ENCODE measurements at regions not wholly inside any gene's neighbourhood (a gene's known extent, or its start where the extent isn't known, plus 50 kb on each side); places are given as distances from the start of the nearest gene placed in this dataset.

GRCh38 chr15:94056314-94056713 is 175.0 kb upstream of the MCTP2 start (continued):
- TF ChIP-seq, protein P1, sequence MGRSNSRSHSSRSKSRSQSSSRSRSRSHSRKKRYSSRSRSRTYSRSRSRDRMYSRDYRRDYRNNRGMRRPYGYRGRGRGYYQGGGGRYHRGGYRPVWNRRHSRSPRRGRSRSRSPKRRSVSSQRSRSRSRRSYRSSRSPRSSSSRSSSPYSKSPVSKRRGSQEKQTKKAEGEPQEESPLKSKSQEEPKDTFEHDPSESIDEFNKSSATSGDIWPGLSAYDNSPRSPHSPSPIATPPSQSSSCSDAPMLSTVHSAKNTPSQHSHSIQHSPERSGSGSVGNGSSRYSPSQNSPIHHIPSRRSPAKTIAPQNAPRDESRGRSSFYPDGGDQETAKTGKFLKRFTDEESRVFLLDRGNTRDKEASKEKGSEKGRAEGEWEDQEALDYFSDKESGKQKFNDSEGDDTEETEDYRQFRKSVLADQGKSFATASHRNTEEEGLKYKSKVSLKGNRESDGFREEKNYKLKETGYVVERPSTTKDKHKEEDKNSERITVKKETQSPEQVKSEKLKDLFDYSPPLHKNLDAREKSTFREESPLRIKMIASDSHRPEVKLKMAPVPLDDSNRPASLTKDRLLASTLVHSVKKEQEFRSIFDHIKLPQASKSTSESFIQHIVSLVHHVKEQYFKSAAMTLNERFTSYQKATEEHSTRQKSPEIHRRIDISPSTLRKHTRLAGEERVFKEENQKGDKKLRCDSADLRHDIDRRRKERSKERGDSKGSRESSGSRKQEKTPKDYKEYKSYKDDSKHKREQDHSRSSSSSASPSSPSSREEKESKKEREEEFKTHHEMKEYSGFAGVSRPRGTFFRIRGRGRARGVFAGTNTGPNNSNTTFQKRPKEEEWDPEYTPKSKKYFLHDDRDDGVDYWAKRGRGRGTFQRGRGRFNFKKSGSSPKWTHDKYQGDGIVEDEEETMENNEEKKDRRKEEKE (IDR thresholded peaks at IDR 0.05): no peak
- TF ChIP-seq YBX1 (IDR thresholded peaks at IDR 0.05) (no peak), MXI1 (IDR thresholded peaks at IDR 0.05; ENCODE audit: low read depth, low read length) (no peak)

GRCh38 chr15:94053626-94054025 is 177.7 kb upstream of the MCTP2 start:
- H3K36me3 ChIP-seq (ENCODE audit: control insufficient read depth in 2 of 2, insufficient read depth in 2 of 2, low read length in 1 of 2): no peaks in the 10 kb centered on the region
- ChIA-PET SMC1A (ENCODE audit: uncharacterized antibody, unreplicated experiment) (no interaction called here), POLR2A (no interaction called here), RAD21 (ENCODE audit: unreplicated experiment) (no interaction called here), CTCF (no interaction called here)
- no peak for DNase-seq (ENCODE audit: low read depth, low spot score)
- H3K9ac ChIP-seq (ENCODE audit: control insufficient read depth, insufficient read depth, low read length): no peak overlapping the region
- H2AFZ ChIP-seq (ENCODE audit: control insufficient read depth, low read depth, low read length): no peak overlapping the region
- no peak for TF ChIP-seq POLR2AphosphoS2 (IDR thresholded peaks at IDR 0.05; ENCODE audit: low read depth, low read length)
- TF ChIP-seq, protein P2, sequence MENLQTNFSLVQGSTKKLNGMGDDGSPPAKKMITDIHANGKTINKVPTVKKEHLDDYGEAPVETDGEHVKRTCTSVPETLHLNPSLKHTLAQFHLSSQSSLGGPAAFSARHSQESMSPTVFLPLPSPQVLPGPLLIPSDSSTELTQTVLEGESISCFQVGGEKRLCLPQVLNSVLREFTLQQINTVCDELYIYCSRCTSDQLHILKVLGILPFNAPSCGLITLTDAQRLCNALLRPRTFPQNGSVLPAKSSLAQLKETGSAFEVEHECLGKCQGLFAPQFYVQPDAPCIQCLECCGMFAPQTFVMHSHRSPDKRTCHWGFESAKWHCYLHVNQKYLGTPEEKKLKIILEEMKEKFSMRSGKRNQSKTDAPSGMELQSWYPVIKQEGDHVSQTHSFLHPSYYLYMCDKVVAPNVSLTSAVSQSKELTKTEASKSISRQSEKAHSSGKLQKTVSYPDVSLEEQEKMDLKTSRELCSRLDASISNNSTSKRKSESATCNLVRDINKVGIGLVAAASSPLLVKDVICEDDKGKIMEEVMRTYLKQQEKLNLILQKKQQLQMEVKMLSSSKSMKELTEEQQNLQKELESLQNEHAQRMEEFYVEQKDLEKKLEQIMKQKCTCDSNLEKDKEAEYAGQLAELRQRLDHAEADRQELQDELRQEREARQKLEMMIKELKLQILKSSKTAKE (IDR thresholded peaks at IDR 0.05; ENCODE audit: low read depth, poor library complexity, severe bottlenecking): no peak
- no peak for TF ChIP-seq SPI1 (IDR thresholded peaks at IDR 0.05; ENCODE audit: borderline replicate concordance, insufficient read depth, low read depth, low read length)
- no peak for TF ChIP-seq SIN3A (IDR thresholded peaks at IDR 0.05; ENCODE audit: low read depth, low read length)
- TF ChIP-seq JUND (IDR thresholded peaks at IDR 0.05; ENCODE audit: low read depth, low read length): no peak
- TF ChIP-seq, protein P3, sequence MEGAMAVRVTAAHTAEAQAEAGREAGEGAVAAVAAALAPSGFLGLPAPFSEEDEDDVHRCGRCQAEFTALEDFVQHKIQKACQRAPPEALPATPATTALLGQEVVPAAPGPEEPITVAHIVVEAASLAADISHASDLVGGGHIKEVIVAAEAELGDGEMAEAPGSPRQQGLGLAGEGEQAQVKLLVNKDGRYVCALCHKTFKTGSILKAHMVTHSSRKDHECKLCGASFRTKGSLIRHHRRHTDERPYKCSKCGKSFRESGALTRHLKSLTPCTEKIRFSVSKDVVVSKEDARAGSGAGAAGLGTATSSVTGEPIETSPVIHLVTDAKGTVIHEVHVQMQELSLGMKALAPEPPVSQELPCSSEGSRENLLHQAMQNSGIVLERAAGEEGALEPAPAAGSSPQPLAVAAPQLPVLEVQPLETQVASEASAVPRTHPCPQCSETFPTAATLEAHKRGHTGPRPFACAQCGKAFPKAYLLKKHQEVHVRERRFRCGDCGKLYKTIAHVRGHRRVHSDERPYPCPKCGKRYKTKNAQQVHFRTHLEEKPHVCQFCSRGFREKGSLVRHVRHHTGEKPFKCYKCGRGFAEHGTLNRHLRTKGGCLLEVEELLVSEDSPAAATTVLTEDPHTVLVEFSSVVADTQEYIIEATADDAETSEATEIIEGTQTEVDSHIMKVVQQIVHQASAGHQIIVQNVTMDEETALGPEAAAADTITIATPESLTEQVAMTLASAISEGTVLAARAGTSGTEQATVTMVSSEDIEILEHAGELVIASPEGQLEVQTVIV (IDR thresholded peaks at IDR 0.05; ENCODE audit: borderline replicate concordance, partially characterized antibody): no peak
- no peaks in the 10 kb centered on the region for H3K27me3 ChIP-seq (replicated peaks in 1 of 2; ENCODE audit: control insufficient read depth in 2 of 2, insufficient read depth in 2 of 2, low read length in 1 of 2)
- no peak overlapping the region for H3K4me3 ChIP-seq
- no peaks in the 10 kb centered on the region for H3K79me2 ChIP-seq (ENCODE audit: control insufficient read depth, insufficient read depth, low read length)
- H3K9me3 ChIP-seq (replicated peaks; ENCODE audit: control insufficient read depth, insufficient read depth, low read length): no peaks in the 10 kb centered on the region
- H3K27ac ChIP-seq (ENCODE audit: control insufficient read depth, insufficient read depth): no peak overlapping the region
- intact Hi-C loops (cut with micrococcal nuclease; ENCODE audit: unreplicated experiment) (no loop called here), in situ Hi-C loops (cut with MboI) (no loop called here)
- H4K20me1 ChIP-seq (ENCODE audit: control insufficient read depth, insufficient read depth): no peaks in the 10 kb centered on the region
- no TSS peak for BruUV-seq (replicated peaks)
- no peak for ATAC-seq
- H3K4me2 ChIP-seq (ENCODE audit: control insufficient read depth, insufficient read depth): no peak overlapping the region
- FAIRE-seq: no peak
- no peaks in the 10 kb centered on the region for H3K4me1 ChIP-seq (ENCODE audit: control insufficient read depth, insufficient read depth, low read length)

Measured in GM12878 (cell line).